H9 (cell line): ENCODE measurements at regions not wholly inside any gene's neighbourhood (a gene's known extent, or its start where the extent isn't known, plus 50 kb on each side); places are given as distances from the start of the nearest gene placed in this dataset.

Experiments used
- DNase-seq: peaks from one replicate; pipeline ENCODE4 v3.0.0-alpha.2; 2017
- H2AFZ ChIP-seq: one replicate; pipeline ENCODE4 v1.6.1; 2013; ENCODE audit warnings: mild to moderate bottlenecking, low read length, control low read depth, moderate library complexity
- H2AK5ac ChIP-seq: 2 replicates; pipeline ENCODE4 v1.6.1; 2013; ENCODE audit warnings: low read length, control low read depth, mixed read lengths; ENCODE audit not compliant: insufficient read length
- H2BK120ac ChIP-seq: one replicate; pipeline ENCODE4 v1.6.1; 2013; ENCODE audit warnings: low read depth, mild to moderate bottlenecking, low read length, control low read depth, inconsistent platforms; ENCODE audit not compliant: poor library complexity, severe bottlenecking
- H2BK12ac ChIP-seq: 2 replicates; pipeline ENCODE4 v1.6.1; 2013; ENCODE audit warnings: low read length, control low read depth, mixed read lengths, low read depth; ENCODE audit not compliant: insufficient read length
- H2BK15ac ChIP-seq: 2 replicates; pipeline ENCODE4 v1.6.1; 2013; ENCODE audit warnings: low read depth, low read length, control low read depth
- H2BK20ac ChIP-seq: one replicate; pipeline ENCODE4 v1.6.1; 2013; ENCODE audit warnings: low read depth, mild to moderate bottlenecking, low read length, control low read depth, inconsistent platforms; ENCODE audit not compliant: poor library complexity, severe bottlenecking
- H2BK5ac ChIP-seq: 2 replicates; pipeline ENCODE4 v1.6.1; 2013; ENCODE audit warnings: low read length, control low read depth, mixed read lengths; ENCODE audit not compliant: insufficient read length
- H3K14ac ChIP-seq: 2 replicates; pipeline ENCODE4 v1.6.1; 2013; ENCODE audit warnings: low read length, control low read depth; ENCODE audit not compliant: insufficient read depth
- H3K18ac ChIP-seq: 2 replicates; pipeline ENCODE4 v1.6.1; 2013; ENCODE audit warnings: low read depth, mild to moderate bottlenecking, mixed read lengths, low read length, control low read depth; ENCODE audit not compliant: insufficient read length
- H3K23ac ChIP-seq: 2 replicates; pipeline ENCODE4 v1.6.1; 2013; ENCODE audit warnings: low read length, control low read depth, mixed read lengths, low read depth; ENCODE audit not compliant: insufficient read length
- H3K23me2 ChIP-seq: 2 replicates; pipeline ENCODE4 v1.6.1; 2013; ENCODE audit warnings: low read depth, mild to moderate bottlenecking, mixed read lengths, low read length, control low read depth; ENCODE audit not compliant: insufficient read length, poor library complexity, severe bottlenecking
- H3K27ac ChIP-seq: 2 replicates; pipeline ENCODE4 v1.5.1; 2013; ENCODE audit warnings: low read length, control low read depth, mixed read lengths, low read depth; ENCODE audit not compliant: insufficient read length
- H3K27me3 ChIP-seq: 2 replicates; pipeline ENCODE4 v1.6.1; 2013; ENCODE audit warnings: low read length, control low read depth, inconsistent platforms; ENCODE audit not compliant: insufficient read depth
- H3K4ac ChIP-seq: 2 replicates; pipeline ENCODE4 v1.6.1; 2013; ENCODE audit warnings: low read depth, mild to moderate bottlenecking, control low read depth, inconsistent platforms, low read length, moderate library complexity
- H3K4me1 ChIP-seq: 2 replicates; pipeline ENCODE4 v1.6.1; 2013; ENCODE audit warnings: low read length, control low read depth, inconsistent platforms; ENCODE audit not compliant: insufficient read depth
- H3K4me2 ChIP-seq: 2 replicates; pipeline ENCODE4 v1.6.1; 2013; ENCODE audit warnings: low read length, control low read depth, mixed read lengths; ENCODE audit not compliant: insufficient read length, insufficient read depth
- H3K56ac ChIP-seq: 2 replicates; pipeline ENCODE4 v1.6.1; 2013; ENCODE audit warnings: low read depth, mild to moderate bottlenecking, mixed read lengths, low read length, control low read depth; ENCODE audit not compliant: insufficient read length
- H3K79me1 ChIP-seq: 2 replicates; pipeline ENCODE4 v1.6.1; 2013; ENCODE audit warnings: low read depth, mild to moderate bottlenecking, moderate library complexity, low read length, control low read depth, inconsistent platforms; ENCODE audit not compliant: insufficient read depth, poor library complexity, severe bottlenecking
- H3K79me2 ChIP-seq: 2 replicates; pipeline ENCODE4 v1.6.1; 2013; ENCODE audit warnings: low read length, control low read depth, inconsistent platforms; ENCODE audit not compliant: insufficient read depth
- H3K9ac ChIP-seq: 2 replicates; pipeline ENCODE4 v1.6.1; 2013; ENCODE audit warnings: low read length, control low read depth, mixed read lengths; ENCODE audit not compliant: insufficient read length; ENCODE audit errors: extremely low read depth
- H3K9me3 ChIP-seq: one replicate; pipeline ENCODE4 v1.6.1; 2013; ENCODE audit warnings: low read depth, low read length, inconsistent platforms; ENCODE audit not compliant: control insufficient read depth
- H3T11ph ChIP-seq: one replicate; pipeline ENCODE4 v1.6.1; 2013; ENCODE audit warnings: mild to moderate bottlenecking, low read length, control low read depth, inconsistent platforms
- H4K20me1 ChIP-seq: one replicate; pipeline ENCODE4 v1.6.1; 2013; ENCODE audit not compliant: control insufficient read depth, insufficient read length, insufficient read depth
- H4K5ac ChIP-seq: 2 replicates; pipeline ENCODE4 v1.6.1; 2013; ENCODE audit warnings: low read depth, mild to moderate bottlenecking, mixed read lengths, low read length, control low read depth; ENCODE audit not compliant: insufficient read length
- H4K8ac ChIP-seq: replicated peaks from 2 replicates; pipeline ENCODE4 v1.6.1; 2013; ENCODE audit warnings: low read length, control low read depth, mixed read lengths, low read depth; ENCODE audit not compliant: insufficient read length
- H4K91ac ChIP-seq: 2 replicates; pipeline ENCODE4 v1.6.1; 2013; ENCODE audit warnings: low read depth, mild to moderate bottlenecking, moderate library complexity, mixed read lengths, low read length, control low read depth; ENCODE audit not compliant: insufficient read length
- H3K27ac Mint-ChIP-seq, 3 experiments: 2 replicates in 2 of 3; 3 replicates in 1 of 3; pipeline ENCODE4 v1.8.0; 2020 to 2021; ENCODE audit warnings: mixed read lengths in 3 of 3, mild to moderate bottlenecking in 1 of 3, moderate library complexity in 1 of 3
- H3K27me3 Mint-ChIP-seq: 2 replicates; pipeline ENCODE4 v1.8.0; 2021; ENCODE audit warnings: low read depth, mild to moderate bottlenecking, moderate library complexity, mixed read lengths
- H3K36me3 Mint-ChIP-seq, 3 experiments: 2 replicates in 2 of 3; 3 replicates in 1 of 3; pipeline ENCODE4 v1.8.0; 2020 to 2021; ENCODE audit warnings: low read depth in 3 of 3, mixed read lengths in 3 of 3; ENCODE audit not compliant: insufficient read depth in 1 of 3
- H3K4me1 Mint-ChIP-seq, 2 experiments: 2 replicates each; pipeline ENCODE4 v1.8.0; 2020; ENCODE audit warnings: mixed read lengths in 2 of 2
- H3K4me3 Mint-ChIP-seq, 2 experiments: 2 replicates in 1 of 2; 3 replicates in 1 of 2; pipeline ENCODE4 v1.8.0; 2020 to 2021; ENCODE audit warnings: mild to moderate bottlenecking in 2 of 2, mixed read lengths in 2 of 2, moderate library complexity in 1 of 2
- H3K9me3 Mint-ChIP-seq, 2 experiments: 2 replicates in 1 of 2; 3 replicates in 1 of 2; pipeline ENCODE4 v1.8.0; 2020; ENCODE audit warnings: mild to moderate bottlenecking in 2 of 2, mixed read lengths in 2 of 2, moderate library complexity in 1 of 2
- CTCF ChIP-seq: fragments of 200-600 bp; sonication (generic); conservative IDR thresholded peaks from 3 replicates; pipeline ENCODE4 v1.8.0; 2021; ENCODE audit warnings: antibody characterized with exemption, mild to moderate bottlenecking
- WGBS: extraction: QIAGEN DNeasy Blood & Tissue Kit; methylation state at CpG from one replicate; pipeline ENCODE4 v1.1.7; 2013; ENCODE audit warnings: missing lambda C conversion rate, low lambda C conversion rate, mixed read lengths; ENCODE audit not compliant: insufficient read length; ENCODE audit errors: extremely low coverage; 5-methylcytosine and 5-hydroxymethylcytosine counted together

- Histone ChIP-seq H4K8ac (no peak overlapping the region), H3K79me2 (peaks cover 2% of the 10 kb centered on the region), H3K4me1 (no peaks in the 10 kb centered on the region), H3K18ac (no peak overlapping the region), H2BK12ac (no peak overlapping the region), H3K79me1 (no peaks in the 10 kb centered on the region), H2AK5ac (no peak overlapping the region), H2BK15ac (no peak overlapping the region), H3K27ac (no peak overlapping the region), H2BK5ac (no peak overlapping the region), H3K14ac (no peak overlapping the region), H3K27me3 (no peaks in the 10 kb centered on the region), H3K9ac (no peak overlapping the region), H4K5ac (no peak overlapping the region), H3K4ac (no peak overlapping the region), H3K9me3 (peaks cover 6% of the 10 kb centered on the region), H3T11ph (no peak overlapping the region), H3K23ac (no peak overlapping the region), H2BK120ac (no peak overlapping the region), H4K20me1 (no peaks in the 10 kb centered on the region), H3K23me2 (no peaks in the 10 kb centered on the region), H2BK20ac (no peak overlapping the region), H2AFZ (no peak overlapping the region), H3K4me2 (no peak overlapping the region), H3K56ac (no peak overlapping the region), H4K91ac (no peak overlapping the region)
- Mint-ChIP-seq H3K27me3 (no peaks in the 10 kb centered on the region), H3K9me3 (peaks cover 15 to 17% of the 10 kb centered on the region in 2 experiments), H3K4me3 (no peak overlapping the region), H3K27ac (peak overlapping the region in 1 of 3 experiments; percentile 54; a peak in 1 of 7 replicates), H3K36me3 (peaks cover 16 to 24% (median 23%) of the 10 kb centered on the region in 3 experiments; a peak in 6 of 7 replicates), H3K4me1 (no peaks in the 10 kb centered on the region)
- TF ChIP-seq CTCF, result no peak
- no CpG with 5 or more reads among the region's 3 CpGs for WGBS
- no peak for DNase-seq
These were observed 258.2 kb downstream of the CHRM3 start for GRCh38 chr1:239644604-239645003.
